GM19328 (cell line): ENCODE measurements at regions not wholly inside any gene's neighbourhood (a gene's known extent, or its start where the extent isn't known, plus 50 kb on each side); places are given as distances from the start of the nearest gene placed in this dataset.

Experiments used
- ATAC-seq: cut with Tn5 transposase; IDR thresholded peaks from one replicate; pipeline ENCODE4 v1.9.1; 2021; ENCODE audit warnings: mild to moderate bottlenecking, moderate library complexity; ENCODE audit not compliant: unreplicated experiment

DNA sequence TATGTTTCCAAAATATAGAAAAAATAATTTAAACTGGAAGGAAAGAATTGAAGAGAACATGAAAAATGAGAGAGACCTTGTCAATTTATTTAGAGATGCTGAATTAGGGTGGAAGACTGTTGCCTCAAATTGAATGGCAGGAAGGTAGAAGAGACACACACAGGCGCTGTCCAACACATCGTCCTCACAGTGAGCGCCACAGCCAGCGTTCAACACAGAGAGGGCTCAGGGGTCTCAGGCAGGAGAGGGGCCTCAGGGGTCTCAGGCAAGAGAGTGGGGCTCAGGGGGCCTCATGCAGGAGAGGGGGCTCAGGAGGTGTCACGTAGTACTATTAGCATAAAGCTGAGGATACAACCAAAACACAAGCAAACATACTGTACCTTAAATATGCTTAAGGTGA lies 65.7 kb downstream of the TMEM18 start:
- no peak for ATAC-seq

- ATAC-seq, result no peak
Observed at GRCh38 chr2:610491-610890, 66.7 kb downstream of the TMEM18 start.

DNA sequence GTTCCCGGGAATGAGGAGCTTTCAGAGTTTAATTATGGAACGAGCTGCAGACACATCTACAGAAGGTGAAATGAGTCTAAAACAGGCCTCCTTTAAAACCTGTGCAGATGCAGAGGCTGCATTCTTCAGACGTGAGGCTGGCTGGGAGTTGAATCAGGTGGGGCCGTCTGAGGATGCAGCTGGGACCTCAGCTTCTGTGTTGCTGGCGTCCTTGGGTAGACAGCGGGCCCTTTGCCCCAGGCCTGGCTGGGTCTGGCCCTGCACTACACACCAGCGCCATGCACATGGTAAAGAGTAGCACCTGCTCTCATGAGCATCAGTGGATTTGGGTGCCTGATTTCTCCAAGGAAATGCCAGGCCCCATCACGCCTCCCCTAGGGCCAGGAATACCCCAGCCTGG lies 67.3 kb downstream of the TMEM18 start:
- no peak for ATAC-seq

DNA sequence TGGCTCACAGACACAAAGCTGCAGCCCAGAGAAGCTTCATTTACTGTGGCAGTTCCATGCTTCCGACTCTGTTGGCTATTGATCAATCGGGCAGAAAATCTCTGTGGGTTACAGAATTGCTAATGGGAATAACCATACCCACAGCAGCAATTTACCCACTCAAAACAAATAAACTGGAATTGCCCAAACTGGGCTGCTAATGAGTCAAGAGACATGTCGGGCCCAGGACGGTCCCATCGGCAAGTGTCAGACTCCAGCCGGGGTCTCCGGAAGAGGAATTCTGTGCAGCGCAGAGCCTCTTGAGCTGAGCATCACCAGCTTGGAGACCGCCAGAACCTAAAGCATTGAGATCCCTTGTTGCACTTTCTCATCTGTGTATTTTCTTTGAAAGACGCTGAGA lies 67.8 kb downstream of the TMEM18 start:
- ATAC-seq, result no peak

GRCh38 chr2:608711-609110 lies 68.5 kb downstream of the TMEM18 start:
- ATAC-seq, result no peak

DNA sequence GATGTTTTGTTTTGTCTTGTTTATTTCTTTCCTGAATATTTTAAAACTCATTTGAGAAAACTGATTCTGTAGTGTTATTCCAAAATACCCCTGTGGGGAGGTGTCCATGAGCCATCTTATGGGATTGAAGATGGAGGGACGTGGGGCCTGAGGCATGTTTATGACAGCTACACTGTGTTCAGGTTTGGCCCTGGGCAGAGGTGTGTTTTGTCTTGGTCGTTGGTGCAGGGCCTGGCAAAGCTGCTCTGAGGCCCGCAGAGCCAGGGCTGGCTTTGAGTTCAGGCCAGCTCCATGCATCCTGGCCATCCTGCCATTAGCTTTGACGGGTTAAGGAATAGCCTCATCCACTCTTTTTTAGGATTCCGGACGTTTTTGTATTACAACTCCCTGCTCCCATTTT lies 68.9 kb downstream of the TMEM18 start:
- ATAC-seq, result no peak

GRCh38 chr2:607709-608108 lies 69.5 kb downstream of the TMEM18 start:
- no peak for ATAC-seq

- ATAC-seq, result no peak
Observed at GRCh38 chr2:607172-607571, 70.0 kb downstream of the TMEM18 start.

- no peak for ATAC-seq
Observed at GRCh38 chr2:605674-606608, 71.3 kb downstream of the TMEM18 start.

DNA sequence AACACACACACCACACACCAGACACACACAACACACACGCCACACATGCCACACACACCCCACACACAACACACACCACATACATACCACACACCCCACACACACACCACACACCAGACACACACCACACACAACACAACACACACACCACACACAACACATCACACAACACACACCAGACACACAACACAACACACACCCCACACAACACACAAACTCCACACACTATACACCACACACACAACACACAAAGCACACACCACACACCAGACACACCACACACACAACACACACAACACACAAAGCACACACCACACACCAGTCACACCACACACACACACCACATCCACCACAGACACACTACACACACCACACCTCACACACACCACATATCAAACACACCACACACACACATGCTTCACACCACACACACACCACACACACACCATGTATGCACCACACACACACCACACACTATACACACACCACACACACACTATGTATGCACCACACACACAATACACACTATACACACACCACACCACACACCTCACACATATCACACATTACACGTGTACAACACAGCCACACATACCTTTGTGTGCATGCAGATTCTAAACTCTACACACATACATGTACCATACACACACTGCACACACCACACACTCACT lies 72.2 kb downstream of the TMEM18 start:
- no peak for ATAC-seq

DNA sequence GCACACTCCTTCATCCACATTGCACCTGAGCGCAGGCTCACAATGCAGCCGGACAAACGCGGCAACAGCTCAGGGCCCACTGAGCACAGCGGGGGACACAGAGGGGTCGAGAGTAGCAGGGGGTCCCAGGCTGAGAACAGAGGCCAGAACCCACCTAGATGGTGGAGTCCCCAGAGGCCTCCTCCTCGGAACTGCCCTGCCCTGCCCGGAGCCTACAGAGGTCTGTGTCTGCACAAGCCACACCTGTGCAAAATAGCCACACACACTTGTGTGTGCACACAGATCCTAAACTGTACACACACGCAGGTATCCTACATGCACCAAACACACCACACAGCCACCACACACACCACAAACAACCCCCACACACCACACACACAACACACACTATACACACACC lies 72.8 kb downstream of the TMEM18 start:
- no peak for ATAC-seq

DNA sequence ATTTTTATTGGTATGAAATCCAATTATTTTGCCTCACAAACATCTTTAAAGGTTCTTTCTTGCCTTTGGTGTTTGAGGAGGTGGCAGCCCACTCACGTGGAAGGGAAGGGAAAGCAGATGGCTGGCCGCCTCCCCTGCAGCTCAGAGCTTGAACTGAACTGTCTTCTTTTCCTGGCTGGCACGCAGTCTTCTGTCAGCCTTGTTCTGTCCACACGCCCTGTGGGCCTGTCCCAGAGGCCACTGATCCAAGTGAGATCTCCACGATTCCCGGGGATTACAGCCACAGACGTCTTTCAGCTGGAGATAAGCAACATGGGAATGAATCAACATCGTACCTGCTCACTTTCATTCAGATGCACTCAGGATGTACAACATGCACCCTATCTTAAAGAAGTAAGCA lies 73.3 kb downstream of the TMEM18 start:
- no peak for ATAC-seq

GRCh38 chr2:603427-603826 lies 73.8 kb downstream of the TMEM18 start:
- no peak for ATAC-seq

GRCh38 chr2:602571-603359 lies 74.4 kb downstream of the TMEM18 start:
- no peak for ATAC-seq

GRCh38 chr2:601806-602455 lies 75.3 kb downstream of the TMEM18 start:
- no peak for ATAC-seq

- ATAC-seq, result no peak
Observed at GRCh38 chr2:601387-601698, 75.9 kb downstream of the TMEM18 start.

DNA sequence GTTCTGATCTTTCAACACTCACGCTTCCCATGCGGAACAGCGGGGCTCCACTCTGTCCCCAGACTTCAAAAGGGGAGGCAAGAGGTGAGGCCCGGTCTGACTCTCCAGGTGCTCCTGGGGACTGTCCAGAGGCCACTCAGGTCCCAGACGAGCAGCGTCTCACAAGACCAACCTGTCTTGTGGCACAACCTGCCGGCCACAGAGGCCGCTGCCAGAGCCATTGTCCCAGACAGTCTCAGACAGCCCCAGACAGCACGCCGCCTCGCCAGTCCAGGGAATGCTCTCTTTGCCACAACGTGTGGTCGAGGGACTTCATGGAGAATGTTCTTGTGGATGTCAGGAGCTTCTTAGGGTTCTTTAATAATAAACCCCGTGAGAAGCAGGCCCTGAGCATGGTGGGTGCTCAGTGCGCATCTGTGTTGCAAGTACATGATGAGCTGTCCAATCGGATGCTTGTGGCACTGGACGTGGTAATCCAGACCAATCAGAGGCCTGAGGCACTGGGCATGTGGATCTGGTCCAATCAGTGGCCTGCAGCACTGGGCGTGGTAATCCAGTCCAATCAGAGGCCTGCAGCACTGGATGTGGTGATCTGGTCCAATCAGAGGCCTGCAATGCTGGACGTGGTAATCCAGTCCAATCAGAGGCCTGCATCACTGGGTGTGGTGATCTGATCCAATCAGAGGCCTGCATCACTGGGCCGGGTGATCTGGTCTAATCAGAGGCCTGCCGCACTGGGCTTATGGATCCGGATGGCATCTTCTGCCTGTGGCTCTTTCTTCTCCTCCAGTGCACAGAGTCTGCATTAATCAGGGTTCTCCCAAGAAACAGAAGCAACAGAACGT lies 76.4 kb downstream of the TMEM18 start:
- no peak for ATAC-seq

DNA sequence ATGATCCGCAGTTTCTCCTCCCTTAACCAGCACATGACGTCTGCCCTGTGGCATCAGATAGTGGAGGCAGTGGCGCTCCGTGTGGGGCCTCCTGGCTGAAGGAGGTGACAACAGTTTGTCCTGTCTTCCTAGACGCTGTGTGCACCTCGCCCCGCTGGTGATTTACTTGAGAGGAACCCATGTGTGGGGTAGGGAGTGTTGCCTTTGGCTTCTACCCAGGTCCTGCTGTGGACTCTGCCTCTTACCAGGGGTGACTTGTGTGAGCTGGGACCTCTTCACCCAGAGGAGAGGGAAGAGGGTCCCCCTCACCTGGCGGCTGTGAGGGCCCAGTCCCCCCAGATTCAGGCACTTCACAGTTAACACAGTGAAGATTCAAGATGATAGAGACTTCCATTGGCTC lies 77.6 kb downstream of the TMEM18 start:
- ATAC-seq, result no peak

DNA sequence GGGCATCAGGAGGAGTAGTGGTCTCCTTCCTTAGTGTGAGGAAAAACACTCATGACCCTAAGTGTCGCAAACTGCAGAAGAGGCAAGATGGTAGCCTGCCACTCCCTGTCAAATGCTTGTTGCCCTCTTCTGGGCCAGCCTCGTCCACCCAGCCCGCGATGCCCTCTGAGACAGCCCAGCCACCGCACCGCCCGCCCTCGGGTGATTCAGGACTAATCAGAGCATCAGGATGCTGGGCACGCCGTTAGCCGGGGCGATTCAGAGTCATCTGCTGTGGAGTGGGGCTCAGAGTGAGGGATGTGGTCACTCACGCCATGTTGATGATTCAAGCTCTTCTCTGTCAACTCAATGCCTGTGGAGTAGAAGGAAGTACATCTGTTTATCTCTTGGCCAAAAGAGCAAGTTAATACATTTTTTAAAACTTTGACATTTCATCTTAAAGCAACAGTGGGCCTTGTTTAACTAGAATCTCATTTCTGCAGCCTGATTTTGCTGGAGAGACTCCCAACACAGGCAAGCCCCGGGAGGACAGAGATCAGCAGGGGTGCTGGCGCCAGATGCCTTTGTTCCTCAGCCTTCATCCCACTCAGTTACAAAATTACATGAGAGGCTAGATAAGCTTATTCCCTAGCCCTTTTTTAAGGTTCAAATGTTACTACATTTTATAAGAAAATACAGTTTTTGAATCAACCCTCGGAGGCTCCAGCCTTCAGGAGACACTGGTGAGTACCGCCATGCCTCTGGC lies 79.0 kb downstream of the TMEM18 start:
- no peak for ATAC-seq
